SK-N-SH treated with all-trans-retinoic acid at 6 μM for 48 hours (cell line): ENCODE measurements at regions not wholly inside any gene's neighbourhood (a gene's known extent, or its start where the extent isn't known, plus 50 kb on each side); places are given as distances from the start of the nearest gene placed in this dataset.

Experiments
- ATAC-seq: fragments of 200-7000 bp; cut with Tn5 transposase; 3 replicates; pipeline ENCODE4 v1.9.1; 2020; ENCODE audit warnings: mild to moderate bottlenecking, moderate library complexity
- ARNTL ChIP-seq: fragments of 450-650 bp; formaldehyde crosslinking; IDR thresholded peaks from 2 replicates; pipeline ENCODE4 v1.5.0; 2020; ENCODE audit warnings: low read depth, mild to moderate bottlenecking, moderate library complexity, borderline replicate concordance
- BACH2 ChIP-seq: fragments of 250-450 bp; sonication (Bioruptor Pico); IDR thresholded peaks from 2 replicates; pipeline ENCODE4 v1.9.0; 2021; ENCODE audit warnings: mild to moderate bottlenecking, borderline replicate concordance
- CREB5 ChIP-seq: fragments of 250-450 bp; sonication (Bioruptor Pico); IDR thresholded peaks from 2 replicates; pipeline ENCODE4 v1.5.1; 2020; ENCODE audit warnings: low read depth, mild to moderate bottlenecking, moderate library complexity
- CSDC2 ChIP-seq: fragments of 250-450 bp; sonication (Bioruptor Pico); IDR thresholded peaks from 2 replicates; pipeline ENCODE4 v1.5.0; 2020; ENCODE audit warnings: mild to moderate bottlenecking, moderate library complexity
- CSRNP3 ChIP-seq: fragments of 250-450 bp; sonication (Bioruptor Pico); IDR thresholded peaks from 2 replicates; pipeline ENCODE4 v1.5.1; 2021; ENCODE audit warnings: mild to moderate bottlenecking, moderate library complexity
- ESRRG ChIP-seq: fragments of 250-450 bp; sonication (Bioruptor Pico); IDR thresholded peaks from 2 replicates; pipeline ENCODE4 v1.6.1; 2021; ENCODE audit warnings: mild to moderate bottlenecking
- GLIS3 ChIP-seq: fragments of 250-450 bp; sonication (Bioruptor Pico); IDR thresholded peaks from 2 replicates; pipeline ENCODE4 v1.5.0; 2020; ENCODE audit warnings: mild to moderate bottlenecking, moderate library complexity
- ISL1 ChIP-seq: fragments of 250-450 bp; sonication (Bioruptor Pico); IDR thresholded peaks from 2 replicates; pipeline ENCODE4 v2.1.2; 2022; ENCODE audit warnings: mild to moderate bottlenecking, moderate library complexity
- PATZ1 ChIP-seq: fragments of 250-450 bp; sonication (Bioruptor Pico); IDR thresholded peaks from 2 replicates; pipeline ENCODE4 v1.8.0; 2020; ENCODE audit warnings: mild to moderate bottlenecking, moderate library complexity, borderline replicate concordance
- POU6F1 ChIP-seq: fragments of 250-450 bp; sonication (Bioruptor Pico); IDR thresholded peaks from 2 replicates; pipeline ENCODE4 v1.8.0; 2021; ENCODE audit warnings: low read depth, mild to moderate bottlenecking, moderate library complexity, borderline replicate concordance
- PPARA ChIP-seq: fragments of 250-450 bp; sonication (Bioruptor Pico); IDR thresholded peaks from 2 replicates; pipeline ENCODE4 v1.5.0; 2020; ENCODE audit warnings: mild to moderate bottlenecking, borderline replicate concordance
- RARB ChIP-seq: fragments of 250-450 bp; sonication (Bioruptor Pico); IDR thresholded peaks from 2 replicates; pipeline ENCODE4 v1.8.0; 2021; ENCODE audit warnings: mild to moderate bottlenecking, moderate library complexity
- SNAI2 ChIP-seq: fragments of 250-450 bp; sonication (Bioruptor Pico); IDR thresholded peaks from 2 replicates; pipeline ENCODE4 v1.5.0; 2020; ENCODE audit warnings: mild to moderate bottlenecking, moderate library complexity
- TCF4 ChIP-seq: fragments of 250-450 bp; sonication (Bioruptor Pico); IDR thresholded peaks from 2 replicates; pipeline ENCODE4 v1.8.0; 2021; ENCODE audit warnings: mild to moderate bottlenecking, moderate library complexity, borderline replicate concordance
- TOX ChIP-seq: fragments of 250-450 bp; sonication (Bioruptor Pico); IDR thresholded peaks from 2 replicates; pipeline ENCODE4 v1.8.0; 2021; ENCODE audit warnings: mild to moderate bottlenecking, moderate library complexity, borderline replicate concordance
- ZC3H10 ChIP-seq: fragments of 250-450 bp; sonication (Bioruptor Pico); IDR thresholded peaks from 2 replicates; pipeline ENCODE4 v1.5.1; 2021; ENCODE audit warnings: mild to moderate bottlenecking, moderate library complexity
- ZFP3 ChIP-seq: fragments of 250-450 bp; sonication (Bioruptor Pico); IDR thresholded peaks from 2 replicates; pipeline ENCODE4 v1.5.0; 2020; ENCODE audit warnings: mild to moderate bottlenecking, moderate library complexity
- ZFP30 ChIP-seq: fragments of 450-650 bp; formaldehyde crosslinking; IDR thresholded peaks from 2 replicates; pipeline ENCODE4 v1.5.0; 2022; ENCODE audit warnings: mild to moderate bottlenecking, moderate library complexity
- ZNF565 ChIP-seq: fragments of 450-650 bp; formaldehyde crosslinking; conservative IDR thresholded peaks from 2 replicates; pipeline ENCODE4 v1.5.0; 2020; ENCODE audit warnings: low read depth, mild to moderate bottlenecking, moderate library complexity
- ZNF70 ChIP-seq: fragments of 450-650 bp; formaldehyde crosslinking; IDR thresholded peaks from 2 replicates; pipeline ENCODE4 v1.5.0; 2020; ENCODE audit warnings: mild to moderate bottlenecking, moderate library complexity
- ZNF8 ChIP-seq: fragments of 450-650 bp; formaldehyde crosslinking; IDR thresholded peaks from 2 replicates; pipeline ENCODE4 v1.5.0; 2020; ENCODE audit warnings: mild to moderate bottlenecking, moderate library complexity

- TF ChIP-seq ZNF70 (CRISPR knock-in tag): no peak
- TF ChIP-seq ZFP3 (CRISPR knock-in tag): no peak
- TF ChIP-seq TCF4 (CRISPR knock-in tag): no peak
- TF ChIP-seq PATZ1 (CRISPR knock-in tag): no peak
- no peak for TF ChIP-seq CSRNP3 (CRISPR knock-in tag)
- ATAC-seq: no peak
Measured at GRCh38 chr12:59030415-59030814, 110.1 kb upstream of the LRIG3 start.

- ATAC-seq: no peak
- no peak for TF ChIP-seq GLIS3
Measured at GRCh38 chr12:59027199-59027598, 106.9 kb upstream of the LRIG3 start.

- TF ChIP-seq ZFP3 (CRISPR knock-in tag) (no peak), CSDC2 (CRISPR knock-in tag) (no peak), BACH2 (CRISPR knock-in tag) (no peak), ZFP30 (CRISPR knock-in tag) (no peak), POU6F1 (CRISPR knock-in tag) (no peak), ZNF8 (CRISPR knock-in tag) (no peak)
- no peak for ATAC-seq
Measured at GRCh38 chr12:59023861-59024424, 103.6 kb upstream of the LRIG3 start.

GRCh38 chr12:59020073-59020946 lies 100.0 kb upstream of the LRIG3 start:
- no peak for ATAC-seq
- TF ChIP-seq ESRRG (no peak), POU6F1 (CRISPR knock-in tag) (no peak), ZC3H10 (no peak), CSDC2 (CRISPR knock-in tag) (no peak), ARNTL (no peak), ZFP30 (CRISPR knock-in tag) (no peak), SNAI2 (CRISPR knock-in tag) (no peak), GLIS3 (no peak), TOX (no peak)

GRCh38 chr12:59014885-59015284 lies 94.6 kb upstream of the LRIG3 start:
- ATAC-seq: no peak
- TF ChIP-seq CREB5 (CRISPR knock-in tag): no peak
- no peak for TF ChIP-seq CSDC2 (CRISPR knock-in tag)
- TF ChIP-seq BACH2 (CRISPR knock-in tag): no peak
- no peak for TF ChIP-seq ZFP30 (CRISPR knock-in tag)
- TF ChIP-seq ZNF565: no peak
- no peak for TF ChIP-seq TOX
- no peak for TF ChIP-seq ARNTL
- TF ChIP-seq ISL1 (CRISPR knock-in tag): no peak
- TF ChIP-seq ZNF8 (CRISPR knock-in tag): no peak
- TF ChIP-seq PATZ1 (CRISPR knock-in tag): no peak
- TF ChIP-seq ZC3H10: no peak
- no peak for TF ChIP-seq PPARA
- TF ChIP-seq GLIS3: no peak
- TF ChIP-seq POU6F1 (CRISPR knock-in tag): no peak
- TF ChIP-seq RARB (CRISPR knock-in tag): no peak
